Effector memory CD8-positive, alpha-beta T cell (primary cell): ENCODE measurements at regions not wholly inside any gene's neighbourhood (a gene's known extent, or its start where the extent isn't known, plus 50 kb on each side); places are given as distances from the start of the nearest gene placed in this dataset.

ENCODE experiments used
- ATAC-seq: fragments of 150-1000 bp; cut with Tn5 transposase; replicated peaks from 2 replicates; pipeline ENCODE4 v1.10.0; 2021; ENCODE audit warnings: mild to moderate bottlenecking, moderate library complexity
- DNase-seq, 3 experiments: peaks; one replicate each; pipeline ENCODE4 v3.0.0; 2021
- H3K27ac Mint-ChIP-seq, 2 donors: one replicate each; pipeline ENCODE4 v1.8.0; 2022; ENCODE audit warnings: mild to moderate bottlenecking in 2 of 2, mixed read lengths in 2 of 2, moderate library complexity in 2 of 2
- H3K27me3 Mint-ChIP-seq, 2 donors: one replicate each; pipeline ENCODE4 v1.8.0; 2022; ENCODE audit warnings: mixed read lengths in 2 of 2
- H3K36me3 Mint-ChIP-seq: one replicate; pipeline ENCODE4 v1.8.0; 2022; ENCODE audit warnings: mild to moderate bottlenecking, moderate library complexity, mixed read lengths; ENCODE audit not compliant: insufficient read depth
- H3K4me1 Mint-ChIP-seq, 2 donors: one replicate each; pipeline ENCODE4 v1.8.0; 2022; ENCODE audit warnings: low read depth in 2 of 2, mixed read lengths in 2 of 2
- H3K4me3 Mint-ChIP-seq, 2 donors: one replicate each; pipeline ENCODE4 v1.8.0; 2022; ENCODE audit warnings: mild to moderate bottlenecking in 2 of 2, mixed read lengths in 2 of 2, moderate library complexity in 2 of 2
- H3K9me3 Mint-ChIP-seq, 2 donors: one replicate each; pipeline ENCODE4 v1.8.0; 2022; ENCODE audit warnings: mixed read lengths in 2 of 2

DNA sequence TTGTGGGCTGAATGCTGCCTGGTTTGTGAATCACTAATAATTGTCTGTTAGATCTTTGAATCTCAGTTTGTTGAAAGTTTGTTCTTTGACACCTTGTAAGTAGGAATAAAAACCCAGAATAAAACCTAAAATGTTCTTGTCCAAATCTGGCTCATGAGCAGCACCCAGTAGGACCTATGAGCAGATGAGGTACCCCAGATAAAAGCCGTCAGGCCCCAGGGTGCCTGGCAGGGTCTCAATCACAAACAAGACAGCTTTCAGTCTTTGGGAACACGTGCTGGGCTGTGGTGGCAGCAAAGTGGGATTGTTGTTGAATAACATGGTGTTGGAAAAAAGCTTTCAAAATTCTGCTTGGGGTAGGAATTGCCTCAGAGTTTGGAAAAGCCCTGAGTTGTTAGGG lies 52.1 kb upstream of the ECI2 start:
- peaks cover under 1% of the 10 kb centered on the region for H3K36me3 Mint-ChIP-seq
- ATAC-seq (no peak), DNase-seq (no peak)
- H3K27me3 Mint-ChIP-seq, result peaks cover 31 to 45% of the 10 kb centered on the region in 2 donors
- peaks cover 0 to 5% of the 10 kb centered on the region in 2 donors for H3K4me1 Mint-ChIP-seq
- H3K9me3 Mint-ChIP-seq, result no peaks in the 10 kb centered on the region
- H3K27ac Mint-ChIP-seq, result no peak overlapping the region
- no peak overlapping the region for H3K4me3 Mint-ChIP-seq

DNA sequence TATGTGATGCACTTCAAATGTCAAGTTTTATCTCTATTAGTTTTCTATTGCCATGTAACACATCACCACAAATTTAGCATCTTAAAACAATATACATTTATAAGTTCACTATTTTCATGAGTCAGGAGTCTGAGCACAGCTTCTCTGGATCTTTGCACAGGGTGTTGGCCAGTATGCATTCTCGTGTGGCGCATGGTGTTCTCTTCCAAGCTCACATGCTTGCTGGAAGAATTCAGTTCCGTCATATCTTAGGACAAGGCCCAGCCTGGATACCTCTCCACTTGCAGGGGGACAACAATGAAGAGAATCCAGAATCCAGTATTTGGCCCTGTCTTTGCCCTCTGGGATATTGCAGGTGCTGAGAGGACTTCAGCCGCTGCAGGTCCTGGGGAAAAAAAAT lies 51.0 kb upstream of the ECI2 start:
- H3K27me3 Mint-ChIP-seq, result peaks cover 31 to 38% of the 10 kb centered on the region in 2 donors
- H3K27ac Mint-ChIP-seq, result no peak overlapping the region
- peaks cover 0 to 5% of the 10 kb centered on the region in 2 donors for H3K4me1 Mint-ChIP-seq
- no peaks in the 10 kb centered on the region for H3K36me3 Mint-ChIP-seq
- ATAC-seq (no peak), DNase-seq (no peak)
- no peak overlapping the region for H3K4me3 Mint-ChIP-seq
- no peaks in the 10 kb centered on the region for H3K9me3 Mint-ChIP-seq

DNA sequence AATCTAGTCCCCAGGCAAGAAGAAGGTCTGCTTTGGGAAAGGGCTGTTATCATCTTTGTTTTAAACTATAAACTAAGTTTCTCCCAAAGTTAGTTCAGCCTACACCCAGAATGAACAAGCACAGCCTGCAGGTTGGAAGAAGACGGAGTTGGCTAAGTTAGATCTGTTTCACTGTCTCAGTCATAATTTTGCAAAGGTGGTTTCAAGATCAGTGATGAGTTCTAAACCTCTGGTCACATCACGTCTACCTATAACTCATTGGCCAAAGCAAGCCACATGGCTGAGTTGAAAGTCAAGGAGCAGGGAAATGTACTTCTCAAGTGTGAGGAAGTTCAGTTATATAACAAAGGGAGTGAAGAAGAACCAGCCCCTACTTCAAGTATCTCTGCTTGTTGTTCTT lies 50.5 kb upstream of the ECI2 start:
- Mint-ChIP-seq H3K27me3 (peaks cover 31 to 38% of the 10 kb centered on the region in 2 donors), H3K27ac (no peak overlapping the region), H3K4me3 (no peak overlapping the region), H3K36me3 (no peaks in the 10 kb centered on the region), H3K4me1 (peaks cover 0 to 5% of the 10 kb centered on the region in 2 donors), H3K9me3 (no peaks in the 10 kb centered on the region)
- DNase-seq (no peak), ATAC-seq (no peak)

DNA sequence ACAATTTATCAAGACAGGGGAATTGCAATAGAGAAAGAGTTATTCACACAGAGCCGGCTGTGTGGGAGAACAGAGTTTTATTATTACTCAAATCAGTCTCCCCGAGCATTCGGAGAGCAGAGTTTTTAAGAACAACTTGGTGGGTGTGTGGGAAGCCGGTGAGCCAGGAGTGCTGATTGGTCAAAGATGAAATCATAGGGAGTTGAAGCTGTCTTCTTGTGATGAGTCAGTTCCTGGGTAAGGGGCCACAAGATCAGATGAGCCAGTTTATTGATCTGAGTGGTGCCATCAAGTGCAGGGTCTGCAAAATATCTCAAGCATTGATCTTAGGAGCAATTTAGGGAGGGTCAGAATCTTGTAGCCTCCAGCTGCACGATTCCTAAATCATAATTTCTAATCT lies 50.0 kb upstream of the ECI2 start:
- H3K36me3 Mint-ChIP-seq, result no peaks in the 10 kb centered on the region
- no peak overlapping the region for H3K27ac Mint-ChIP-seq
- ATAC-seq (no peak), DNase-seq (no peak)
- H3K4me1 Mint-ChIP-seq, result peaks cover 0 to 3% of the 10 kb centered on the region in 2 donors
- no peak overlapping the region for H3K4me3 Mint-ChIP-seq
- H3K27me3 Mint-ChIP-seq, result peaks cover 31 to 38% of the 10 kb centered on the region in 2 donors
- H3K9me3 Mint-ChIP-seq, result no peaks in the 10 kb centered on the region
